ENCODE measurements at regions not wholly inside any gene's neighbourhood (a gene's known extent, or its start where the extent isn't known, plus 50 kb on each side); places are given as distances from the start of the nearest gene placed in this dataset.

- TF ChIP-seq CTCF (IDR thresholded peaks at IDR 0.05) = no peak
- H3K4me1 Mint-ChIP-seq = peaks cover 18% of the 10 kb centered on the region
- no peak for ATAC-seq (ENCODE audit: low read depth)
- H3K4me3 Mint-ChIP-seq = no peak overlapping the region
- no peaks in the 10 kb centered on the region for H3K36me3 Mint-ChIP-seq (ENCODE audit: low read depth)
- no peak overlapping the region for H3K27ac Mint-ChIP-seq
- H3K27me3 Mint-ChIP-seq = peaks cover 2% of the 10 kb centered on the region
- ChIA-PET CTCF (interaction anchor here (1.1 to 2.7 kb wide), 3 partner anchors 1413 to 1461 kb away, joined by 4 to 21 read pairs (median 8); no protein-coding TSS in a partner anchor), POLR2A (interaction anchor here (0.5 to 0.7 kb wide), 2 partner anchors 44 to 901 kb away, joined by 5 read pairs; no protein-coding TSS in a partner anchor)
- no peaks in the 10 kb centered on the region for H3K9me3 Mint-ChIP-seq
- intact Hi-C loops (cut with micrococcal nuclease) = loop anchor here (10.0 kb wide), 2 partner anchors 784 to 1034 kb away; no protein-coding TSS in a partner anchor
- no peak for DNase-seq
These were observed 167.2 kb upstream of the AKR1E2 start for GRCh38 chr10:4658777-4659176.

- DNase-seq = no peak
- Mint-ChIP-seq H3K36me3 (ENCODE audit: low read depth) (no peaks in the 10 kb centered on the region), H3K9me3 (no peaks in the 10 kb centered on the region), H3K4me3 (no peak overlapping the region), H3K27ac (no peak overlapping the region), H3K4me1 (peaks cover 5% of the 10 kb centered on the region), H3K27me3 (peaks cover 2% of the 10 kb centered on the region)
- POLR2A ChIA-PET = interaction anchor here (1.5 to 1.8 kb wide), 2 partner anchors 871 to 873 kb away, joined by 8 to 12 read pairs; partner anchors contain the start of gene KLF6
- TF ChIP-seq CTCF (IDR thresholded peaks at IDR 0.05) = no peak
- peak; percentile 52 for ATAC-seq (ENCODE audit: low read depth)
- CTCF ChIA-PET = interaction anchor here (0.7 to 2.7 kb wide), 15 partner anchors 16 to 1463 kb away, joined by 3 to 21 read pairs (median 5); partner anchors contain the start of gene KLF6
- intact Hi-C loops (cut with micrococcal nuclease) = loop anchor here (1.0 to 10.0 kb wide), 9 partner anchors 110 to 1459 kb away; no protein-coding TSS in a partner anchor
These were observed 169.3 kb upstream of the AKR1E2 start for GRCh38 chr10:4656576-4657194.

- intact Hi-C loops (cut with micrococcal nuclease) = loop anchor here (1.0 to 10.0 kb wide), 8 partner anchors 111 to 1459 kb away; no protein-coding TSS in a partner anchor
- ChIA-PET CTCF (interaction anchor here (1.0 to 1.1 kb wide), 3 partner anchors 20 to 1463 kb away, joined by 3 to 5 read pairs (median 5); no protein-coding TSS in a partner anchor), POLR2A (interaction anchor here (1.7 kb wide), 1 partner anchor 871 kb away, joined by 6 read pairs; the partner anchor contains the start of gene KLF6)
- no peak overlapping the region for H3K27ac Mint-ChIP-seq
- no peak for ATAC-seq (ENCODE audit: low read depth)
- DNase-seq = no peak
- H3K27me3 Mint-ChIP-seq = peaks cover 2% of the 10 kb centered on the region
- no peak for TF ChIP-seq CTCF (IDR thresholded peaks at IDR 0.05)
- H3K36me3 Mint-ChIP-seq (ENCODE audit: low read depth) = no peaks in the 10 kb centered on the region
- H3K4me3 Mint-ChIP-seq = no peak overlapping the region
- peaks cover 10% of the 10 kb centered on the region for H3K4me1 Mint-ChIP-seq
- H3K9me3 Mint-ChIP-seq = no peaks in the 10 kb centered on the region
These were observed 170.1 kb upstream of the AKR1E2 start for GRCh38 chr10:4655879-4656278.

- no peak for TF ChIP-seq CTCF (IDR thresholded peaks at IDR 0.05)
- H3K27me3 Mint-ChIP-seq = peaks cover under 1% of the 10 kb centered on the region
- POLR2A ChIA-PET = interaction anchor here (1.7 kb wide), 1 partner anchor 870 kb away, joined by 6 read pairs; the partner anchor contains the start of gene KLF6
- H3K36me3 Mint-ChIP-seq (ENCODE audit: low read depth) = no peaks in the 10 kb centered on the region
- peaks cover 10% of the 10 kb centered on the region for H3K4me1 Mint-ChIP-seq
- H3K4me3 Mint-ChIP-seq = no peak overlapping the region
- CTCF ChIA-PET = interaction anchor here (1.0 to 1.1 kb wide), 3 partner anchors 19 to 1462 kb away, joined by 3 to 5 read pairs (median 5); no protein-coding TSS in a partner anchor
- DNase-seq = no peak
- no peaks in the 10 kb centered on the region for H3K9me3 Mint-ChIP-seq
- ATAC-seq (ENCODE audit: low read depth) = no peak
- H3K27ac Mint-ChIP-seq = no peak overlapping the region
- intact Hi-C loops (cut with micrococcal nuclease) = loop anchor here (10.0 kb wide), 2 partner anchors 781 to 1031 kb away; no protein-coding TSS in a partner anchor
These were observed 170.6 kb upstream of the AKR1E2 start for GRCh38 chr10:4655406-4655805.

- H3K36me3 Mint-ChIP-seq (ENCODE audit: low read depth) = no peaks in the 10 kb centered on the region
- ATAC-seq (ENCODE audit: low read depth) = no peak
- H3K9me3 Mint-ChIP-seq = no peaks in the 10 kb centered on the region
- CTCF ChIA-PET = interaction anchor here (0.7 kb wide), 1 partner anchor 436 kb away, joined by 3 read pairs; no protein-coding TSS in a partner anchor
- POLR2A ChIA-PET = interaction anchor here (0.7 to 1.7 kb wide), 2 partner anchors 524 to 869 kb away, joined by 4 to 6 read pairs; partner anchors contain the start of gene KLF6
- intact Hi-C loops (cut with micrococcal nuclease) = loop anchor here (10.0 kb wide), 2 partner anchors 780 to 1030 kb away; no protein-coding TSS in a partner anchor
- peaks cover 10% of the 10 kb centered on the region for H3K4me1 Mint-ChIP-seq
- H3K4me3 Mint-ChIP-seq = no peak overlapping the region
- no peaks in the 10 kb centered on the region for H3K27me3 Mint-ChIP-seq
- DNase-seq = no peak
- TF ChIP-seq CTCF (IDR thresholded peaks at IDR 0.05) = no peak
- no peak overlapping the region for H3K27ac Mint-ChIP-seq
These were observed 171.5 kb upstream of the AKR1E2 start for GRCh38 chr10:4654496-4654895.
